DOHH2 (cell line): ENCODE measurements at regions not wholly inside any gene's neighbourhood (a gene's known extent, or its start where the extent isn't known, plus 50 kb on each side); places are given as distances from the start of the nearest gene placed in this dataset.

ENCODE experiments used
- H3F3A ChIP-seq: fragments of 200-600 bp; sonication (generic), shearing (Covaris generic); 2 replicates; pipeline ENCODE4 v1.6.0; 2016; ENCODE audit warnings: antibody characterized with exemption, mild to moderate bottlenecking; ENCODE audit not compliant: control insufficient read depth, insufficient read depth
- H3K27ac ChIP-seq: fragments of 200-600 bp; sonication (generic); 2 replicates; pipeline ENCODE4 v1.5.1; 2014; ENCODE audit warnings: low read depth, mild to moderate bottlenecking, low read length, moderate library complexity
- H3K27me3 ChIP-seq: fragments of 200-600 bp; sonication (generic); 2 replicates; pipeline ENCODE4 v1.6.1; 2014; ENCODE audit warnings: mild to moderate bottlenecking, low read length, mixed read lengths; ENCODE audit not compliant: control insufficient read depth
- H3K36me3 ChIP-seq: fragments of 200-600 bp; sonication (generic); 2 replicates; pipeline ENCODE4 v1.6.1; 2014; ENCODE audit warnings: mild to moderate bottlenecking, low read length, moderate library complexity, mixed read lengths; ENCODE audit not compliant: control insufficient read depth
- H3K4me1 ChIP-seq: fragments of 200-600 bp; sonication (generic); 2 replicates; pipeline ENCODE4 v1.6.1; 2014; ENCODE audit warnings: mild to moderate bottlenecking, low read length, mixed read lengths; ENCODE audit not compliant: control insufficient read depth
- H3K4me2 ChIP-seq: fragments of 200-600 bp; sonication (generic); 2 replicates; pipeline ENCODE4 v1.6.0; 2014; ENCODE audit warnings: mild to moderate bottlenecking, low read length, moderate library complexity
- H3K4me3 ChIP-seq: fragments of 200-600 bp; sonication (generic); 2 replicates; pipeline ENCODE4 v1.5.1; 2014; ENCODE audit warnings: mild to moderate bottlenecking, low read length, mixed read lengths
- H3K79me2 ChIP-seq: fragments of 200-600 bp; sonication (generic); 2 replicates; pipeline ENCODE4 v1.6.1; 2014; ENCODE audit warnings: mild to moderate bottlenecking, low read length, mixed read lengths; ENCODE audit not compliant: control insufficient read depth
- H3K9me2 ChIP-seq: fragments of 200-600 bp; sonication (generic); replicated peaks from 2 replicates; pipeline ENCODE4 v1.6.1; 2014; ENCODE audit warnings: mild to moderate bottlenecking, low read length, mixed read lengths; ENCODE audit not compliant: control insufficient read depth
- H3K9me3 ChIP-seq: fragments of 200-600 bp; sonication (generic); 2 replicates; pipeline ENCODE4 v1.6.1; 2014; ENCODE audit warnings: antibody characterized with exemption, low read length, mixed read lengths; ENCODE audit not compliant: control insufficient read depth, insufficient read depth
- H4K20me1 ChIP-seq: fragments of 200-600 bp; sonication (generic); 2 replicates; pipeline ENCODE4 v1.6.0; 2014; ENCODE audit warnings: low read depth, mild to moderate bottlenecking, antibody characterized with exemption, low read length, moderate library complexity; ENCODE audit not compliant: control insufficient read depth, insufficient read depth
- EZH2phosphoT487 ChIP-seq: fragments of 200-600 bp; sonication (generic); IDR thresholded peaks from 2 replicates; pipeline ENCODE4 v1.6.1; 2017; ENCODE audit warnings: borderline replicate concordance, mild to moderate bottlenecking, antibody characterized with exemption, low read length, moderate library complexity, mixed read lengths
- TF ChIP-seq, protein P1 (sequence below): fragments of 200-600 bp; sonication (generic); IDR thresholded peaks from one replicate; pipeline ENCODE4 v1.5.1; 2014; ENCODE audit warnings: antibody characterized with exemption, mild to moderate bottlenecking, low read depth, low read length; ENCODE audit not compliant: poor library complexity, severe bottlenecking

DNA sequence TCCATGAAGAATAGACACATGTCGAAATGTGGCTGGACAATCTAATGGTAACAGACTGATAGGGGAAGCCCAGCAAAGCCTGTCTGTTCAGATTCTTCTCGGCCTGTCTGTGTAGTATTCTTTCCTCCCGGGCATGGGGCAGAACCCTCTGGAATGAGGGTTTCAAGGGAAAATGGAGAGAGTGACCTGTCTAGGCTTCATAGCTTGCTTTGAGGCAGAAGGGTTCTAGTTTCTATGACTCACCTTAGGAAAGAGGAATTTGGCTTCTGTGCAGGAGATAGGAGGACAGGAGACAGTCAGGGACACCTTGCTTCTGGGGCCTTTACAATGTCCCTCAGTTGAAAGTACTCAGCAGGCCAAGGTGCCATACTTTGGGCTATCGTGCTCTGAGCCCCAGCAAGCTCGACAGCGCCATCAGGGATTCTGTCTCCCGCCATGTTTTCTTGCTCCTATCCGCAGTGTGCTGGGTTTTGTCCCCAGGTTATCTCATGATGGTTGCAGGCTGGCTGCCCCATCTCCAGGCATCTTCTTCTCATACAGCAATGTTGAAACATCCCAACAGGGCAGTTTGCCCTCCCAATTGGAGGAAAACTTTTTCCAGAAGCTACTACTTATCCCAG is 74.7 kb upstream of the TLK1 start:
- TF ChIP-seq EZH2phosphoT487 = no peak
- TF ChIP-seq, protein P1, sequence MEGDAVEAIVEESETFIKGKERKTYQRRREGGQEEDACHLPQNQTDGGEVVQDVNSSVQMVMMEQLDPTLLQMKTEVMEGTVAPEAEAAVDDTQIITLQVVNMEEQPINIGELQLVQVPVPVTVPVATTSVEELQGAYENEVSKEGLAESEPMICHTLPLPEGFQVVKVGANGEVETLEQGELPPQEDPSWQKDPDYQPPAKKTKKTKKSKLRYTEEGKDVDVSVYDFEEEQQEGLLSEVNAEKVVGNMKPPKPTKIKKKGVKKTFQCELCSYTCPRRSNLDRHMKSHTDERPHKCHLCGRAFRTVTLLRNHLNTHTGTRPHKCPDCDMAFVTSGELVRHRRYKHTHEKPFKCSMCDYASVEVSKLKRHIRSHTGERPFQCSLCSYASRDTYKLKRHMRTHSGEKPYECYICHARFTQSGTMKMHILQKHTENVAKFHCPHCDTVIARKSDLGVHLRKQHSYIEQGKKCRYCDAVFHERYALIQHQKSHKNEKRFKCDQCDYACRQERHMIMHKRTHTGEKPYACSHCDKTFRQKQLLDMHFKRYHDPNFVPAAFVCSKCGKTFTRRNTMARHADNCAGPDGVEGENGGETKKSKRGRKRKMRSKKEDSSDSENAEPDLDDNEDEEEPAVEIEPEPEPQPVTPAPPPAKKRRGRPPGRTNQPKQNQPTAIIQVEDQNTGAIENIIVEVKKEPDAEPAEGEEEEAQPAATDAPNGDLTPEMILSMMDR = no peak
- Histone ChIP-seq H3K4me3 (no peak overlapping the region), H4K20me1 (no peaks in the 10 kb centered on the region), H3K27me3 (no peaks in the 10 kb centered on the region), H3K4me1 (no peaks in the 10 kb centered on the region), H3K4me2 (no peak overlapping the region), H3F3A (no peaks in the 10 kb centered on the region), H3K27ac (no peak overlapping the region), H3K79me2 (no peaks in the 10 kb centered on the region), H3K9me3 (no peaks in the 10 kb centered on the region), H3K9me2 (no peaks in the 10 kb centered on the region), H3K36me3 (no peaks in the 10 kb centered on the region)

- H3K27me3 ChIP-seq = no peaks in the 10 kb centered on the region
- H3K9me3 ChIP-seq = no peaks in the 10 kb centered on the region
- TF ChIP-seq, protein P1 = no peak
- no peak for TF ChIP-seq EZH2phosphoT487
- no peaks in the 10 kb centered on the region for H3K79me2 ChIP-seq
- H3K4me3 ChIP-seq = no peak overlapping the region
- no peak overlapping the region for H3K4me2 ChIP-seq
- no peaks in the 10 kb centered on the region for H3K4me1 ChIP-seq
- H3K36me3 ChIP-seq = no peaks in the 10 kb centered on the region
- H4K20me1 ChIP-seq = no peaks in the 10 kb centered on the region
- H3K9me2 ChIP-seq = no peaks in the 10 kb centered on the region
- H3F3A ChIP-seq = no peaks in the 10 kb centered on the region
- no peak overlapping the region for H3K27ac ChIP-seq
Measured at GRCh38 chr2:171230176-171230575, 69.5 kb upstream of the TLK1 start.

DNA sequence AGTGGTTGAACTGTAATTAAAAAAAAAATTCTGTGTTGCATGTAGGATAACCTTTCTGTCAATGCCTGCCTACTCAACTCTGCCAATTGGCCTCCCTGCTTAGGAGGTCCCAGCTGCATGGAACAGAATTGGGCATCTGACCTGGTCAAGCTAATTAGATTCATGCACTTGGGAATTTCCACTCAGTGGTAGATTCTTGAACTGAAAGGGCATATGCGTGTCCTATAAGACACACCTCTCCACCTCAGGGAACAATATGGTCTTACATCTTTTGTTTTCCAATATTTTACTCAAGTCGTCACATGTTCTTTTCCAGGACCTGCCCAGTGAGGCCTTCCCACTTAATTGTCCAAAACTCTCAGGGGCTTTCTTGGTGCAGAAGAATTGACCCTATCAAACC is 68.1 kb upstream of the TLK1 start:
- no peaks in the 10 kb centered on the region for H3K27me3 ChIP-seq
- TF ChIP-seq, protein P1 = no peak
- TF ChIP-seq EZH2phosphoT487 = no peak
- no peaks in the 10 kb centered on the region for H3K4me1 ChIP-seq
- H3K9me2 ChIP-seq = no peaks in the 10 kb centered on the region
- H3K27ac ChIP-seq = no peak overlapping the region
- no peaks in the 10 kb centered on the region for H3K79me2 ChIP-seq
- H3K4me2 ChIP-seq = no peak overlapping the region
- 0 out of 2 replicates have a peak, but pooled peaks cover 2% of the 10 kb centered on the region for H3K9me3 ChIP-seq
- no peaks in the 10 kb centered on the region for H4K20me1 ChIP-seq
- H3F3A ChIP-seq = no peaks in the 10 kb centered on the region
- no peaks in the 10 kb centered on the region for H3K36me3 ChIP-seq
- no peak overlapping the region for H3K4me3 ChIP-seq
